ENCODE measurements at regions not wholly inside any gene's neighbourhood (a gene's known extent, or its start where the extent isn't known, plus 50 kb on each side); places are given as distances from the start of the nearest gene placed in this dataset.

DNA sequence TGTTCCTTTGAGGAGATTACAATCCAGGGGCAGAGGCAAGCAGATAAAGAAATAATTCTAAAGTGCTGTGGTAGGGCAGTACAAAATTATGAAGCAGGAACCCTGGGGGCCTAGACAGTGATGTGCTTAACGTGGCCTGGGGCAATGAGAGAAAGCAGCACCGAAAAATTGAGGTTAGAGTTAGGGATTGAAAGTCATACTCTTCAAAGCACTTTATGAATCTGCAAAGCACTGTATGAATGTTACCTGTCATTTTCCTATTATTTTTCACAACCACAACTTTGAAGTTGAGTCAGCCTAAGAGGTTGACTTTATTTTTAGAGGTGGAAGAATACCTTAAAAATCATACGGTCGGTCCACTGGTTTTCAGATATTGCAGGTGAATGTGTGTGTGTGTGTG, 183.4 kb upstream of the NFIA start (continued):
- TF ChIP-seq, protein P1, sequence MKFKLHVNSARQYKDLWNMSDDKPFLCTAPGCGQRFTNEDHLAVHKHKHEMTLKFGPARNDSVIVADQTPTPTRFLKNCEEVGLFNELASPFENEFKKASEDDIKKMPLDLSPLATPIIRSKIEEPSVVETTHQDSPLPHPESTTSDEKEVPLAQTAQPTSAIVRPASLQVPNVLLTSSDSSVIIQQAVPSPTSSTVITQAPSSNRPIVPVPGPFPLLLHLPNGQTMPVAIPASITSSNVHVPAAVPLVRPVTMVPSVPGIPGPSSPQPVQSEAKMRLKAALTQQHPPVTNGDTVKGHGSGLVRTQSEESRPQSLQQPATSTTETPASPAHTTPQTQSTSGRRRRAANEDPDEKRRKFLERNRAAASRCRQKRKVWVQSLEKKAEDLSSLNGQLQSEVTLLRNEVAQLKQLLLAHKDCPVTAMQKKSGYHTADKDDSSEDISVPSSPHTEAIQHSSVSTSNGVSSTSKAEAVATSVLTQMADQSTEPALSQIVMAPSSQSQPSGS (IDR thresholded peaks at IDR 0.05; ENCODE audit: low read length) = no peak
- TF ChIP-seq CEBPB (IDR thresholded peaks at IDR 0.05; ENCODE audit: low read depth, low read length) (no peak), SP2 (IDR thresholded peaks at IDR 0.05; ENCODE audit: low read length) (no peak), YY1 (IDR thresholded peaks at IDR 0.05; ENCODE audit: low read depth, low read length) (no peak), TEAD4 (IDR thresholded peaks at IDR 0.05; ENCODE audit: low read depth, low read length) (no peak), SP1 (IDR thresholded peaks at IDR 0.05; ENCODE audit: low read depth, low read length) (no peak)
- TF ChIP-seq, protein P2, sequence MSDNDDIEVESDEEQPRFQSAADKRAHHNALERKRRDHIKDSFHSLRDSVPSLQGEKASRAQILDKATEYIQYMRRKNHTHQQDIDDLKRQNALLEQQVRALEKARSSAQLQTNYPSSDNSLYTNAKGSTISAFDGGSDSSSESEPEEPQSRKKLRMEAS (IDR thresholded peaks at IDR 0.05) = no peak
